WERI-Rb-1 (cell line): ENCODE measurements at regions not wholly inside any gene's neighbourhood (a gene's known extent, or its start where the extent isn't known, plus 50 kb on each side); places are given as distances from the start of the nearest gene placed in this dataset.

Experiments
- DNase-seq: peaks from one replicate; pipeline ENCODE4 v3.0.0-alpha.2; 2020
- H3K27ac ChIP-seq: fragments of 250-450 bp; sonication (Bioruptor Pico); 2 replicates; pipeline ENCODE4 v1.5.1; 2020; ENCODE audit warnings: mild to moderate bottlenecking, moderate library complexity
- H3K27me3 ChIP-seq: fragments of 250-450 bp; sonication (Bioruptor Pico); 2 replicates; pipeline ENCODE4 v1.5.1; 2021; ENCODE audit warnings: mild to moderate bottlenecking, low read depth, moderate library complexity; ENCODE audit not compliant: insufficient read depth, severe bottlenecking
- H3K36me3 ChIP-seq: fragments of 250-450 bp; sonication (Bioruptor Pico); 2 replicates; pipeline ENCODE4 v1.5.1; 2020; ENCODE audit warnings: mild to moderate bottlenecking, moderate library complexity
- H3K4me3 ChIP-seq: 2 replicates; pipeline ENCODE4 v1.5.1; 2011; ENCODE audit warnings: low read depth, mild to moderate bottlenecking, control low read depth, low read length
- H3K9me3 ChIP-seq: fragments of 250-450 bp; sonication (Bioruptor Pico); 2 replicates; pipeline ENCODE4 v1.5.1; 2021; ENCODE audit warnings: mild to moderate bottlenecking, moderate library complexity; ENCODE audit not compliant: severe bottlenecking
- TF ChIP-seq, protein P1 (sequence below): IDR thresholded peaks from 2 replicates; pipeline ENCODE4 v1.5.1; 2011; ENCODE audit warnings: low read depth, mild to moderate bottlenecking, control low read depth, inconsistent platforms, low read length

DNA sequence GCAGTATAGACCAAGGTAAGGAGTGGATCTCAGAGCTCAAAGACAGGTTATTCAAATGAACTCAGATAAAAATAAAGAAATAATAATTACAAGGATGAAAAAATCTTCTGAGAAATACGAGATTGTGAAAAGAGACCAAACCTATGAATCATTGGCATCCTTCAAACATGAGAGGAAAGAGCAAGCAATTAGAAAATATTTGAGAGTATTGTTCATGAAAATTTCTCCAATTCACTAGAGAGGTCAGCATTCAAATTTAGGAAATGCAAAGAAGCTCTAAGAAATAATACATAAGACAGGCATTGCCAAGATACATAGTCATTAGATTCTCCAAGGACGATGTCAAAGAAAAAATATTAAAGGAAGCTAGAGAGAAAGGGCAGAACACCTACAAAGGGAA is 93.5 kb upstream of the GALNTL6 start:
- peaks cover 3% of the 10 kb centered on the region for H3K9me3 ChIP-seq
- H3K36me3 ChIP-seq, result no peaks in the 10 kb centered on the region
- DNase-seq, result no peak
- TF ChIP-seq, protein P1, sequence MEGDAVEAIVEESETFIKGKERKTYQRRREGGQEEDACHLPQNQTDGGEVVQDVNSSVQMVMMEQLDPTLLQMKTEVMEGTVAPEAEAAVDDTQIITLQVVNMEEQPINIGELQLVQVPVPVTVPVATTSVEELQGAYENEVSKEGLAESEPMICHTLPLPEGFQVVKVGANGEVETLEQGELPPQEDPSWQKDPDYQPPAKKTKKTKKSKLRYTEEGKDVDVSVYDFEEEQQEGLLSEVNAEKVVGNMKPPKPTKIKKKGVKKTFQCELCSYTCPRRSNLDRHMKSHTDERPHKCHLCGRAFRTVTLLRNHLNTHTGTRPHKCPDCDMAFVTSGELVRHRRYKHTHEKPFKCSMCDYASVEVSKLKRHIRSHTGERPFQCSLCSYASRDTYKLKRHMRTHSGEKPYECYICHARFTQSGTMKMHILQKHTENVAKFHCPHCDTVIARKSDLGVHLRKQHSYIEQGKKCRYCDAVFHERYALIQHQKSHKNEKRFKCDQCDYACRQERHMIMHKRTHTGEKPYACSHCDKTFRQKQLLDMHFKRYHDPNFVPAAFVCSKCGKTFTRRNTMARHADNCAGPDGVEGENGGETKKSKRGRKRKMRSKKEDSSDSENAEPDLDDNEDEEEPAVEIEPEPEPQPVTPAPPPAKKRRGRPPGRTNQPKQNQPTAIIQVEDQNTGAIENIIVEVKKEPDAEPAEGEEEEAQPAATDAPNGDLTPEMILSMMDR, result no peak
- no peak overlapping the region for H3K4me3 ChIP-seq
- no peak overlapping the region for H3K27ac ChIP-seq
- H3K27me3 ChIP-seq, result no peaks in the 10 kb centered on the region

DNA sequence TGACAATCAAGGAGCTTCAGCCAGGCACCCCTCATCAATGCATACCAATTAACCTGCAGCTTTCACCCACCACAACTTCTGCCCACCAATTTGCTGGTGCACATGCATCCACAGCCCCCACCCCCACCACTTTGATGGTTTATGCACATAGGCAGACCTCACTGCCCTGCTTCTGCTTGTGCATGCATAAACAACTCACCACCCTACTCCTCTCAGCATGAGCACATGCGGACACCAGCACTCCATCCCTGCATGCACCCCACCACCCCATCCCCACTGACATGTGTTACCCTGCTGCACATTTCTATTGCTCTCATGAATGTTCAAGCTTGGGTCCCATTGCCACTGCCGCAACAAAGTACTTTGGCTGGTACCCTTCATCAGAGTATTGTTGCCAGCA is 94.5 kb upstream of the GALNTL6 start:
- Histone ChIP-seq H3K9me3 (peaks cover 3% of the 10 kb centered on the region), H3K36me3 (no peaks in the 10 kb centered on the region), H3K27ac (no peak overlapping the region), H3K4me3 (no peak overlapping the region), H3K27me3 (no peaks in the 10 kb centered on the region)
- TF ChIP-seq, protein P1, result no peak
- DNase-seq, result no peak

DNA sequence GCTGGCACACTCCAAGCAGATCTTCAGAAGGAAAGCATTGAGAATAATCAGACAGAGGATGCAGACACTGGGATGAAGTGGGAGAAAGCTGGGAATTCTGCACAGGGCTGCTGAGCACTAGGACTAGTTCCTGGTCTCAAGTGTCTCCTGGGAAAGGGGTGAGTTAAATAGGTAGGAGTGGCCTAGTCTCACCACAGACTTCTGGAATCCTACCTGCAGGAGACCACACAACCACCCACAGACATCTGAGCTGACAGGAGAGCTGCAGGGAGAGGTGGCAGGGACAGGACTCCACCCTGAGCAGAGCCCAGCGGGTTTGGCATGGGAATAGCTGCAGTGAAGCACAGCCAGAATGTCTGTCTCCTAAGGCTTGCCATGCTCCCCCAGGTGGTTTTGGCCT is 95.1 kb upstream of the GALNTL6 start:
- H3K36me3 ChIP-seq, result no peaks in the 10 kb centered on the region
- no peak for DNase-seq
- H3K27ac ChIP-seq, result no peak overlapping the region
- H3K9me3 ChIP-seq, result peaks cover 3% of the 10 kb centered on the region
- H3K4me3 ChIP-seq, result no peak overlapping the region
- TF ChIP-seq, protein P1, result no peak
- H3K27me3 ChIP-seq, result no peaks in the 10 kb centered on the region

DNA sequence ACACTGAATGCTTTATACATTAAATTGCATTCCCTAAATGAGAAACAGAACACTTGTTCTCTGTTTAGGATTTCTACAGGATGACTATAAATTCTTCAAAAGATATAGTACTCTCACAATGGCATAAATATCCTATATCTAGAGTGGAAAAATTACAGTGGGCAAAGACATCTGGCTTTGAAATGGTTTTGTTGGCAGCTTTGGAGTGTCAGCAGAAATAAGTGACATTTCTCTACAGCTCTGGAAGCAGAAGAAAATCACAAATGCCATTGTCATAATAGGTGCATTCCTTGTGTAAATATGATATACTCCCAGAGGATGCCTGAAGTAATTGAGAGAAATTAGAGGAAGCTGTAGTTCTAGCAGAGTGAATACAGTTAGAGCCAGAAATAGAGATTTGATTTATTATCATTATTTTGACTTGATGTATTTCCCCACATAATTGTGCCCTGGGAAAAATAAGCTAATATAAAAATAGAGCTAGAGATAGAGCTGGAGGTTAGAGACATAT is 95.9 kb upstream of the GALNTL6 start:
- H3K36me3 ChIP-seq, result no peaks in the 10 kb centered on the region
- no peak overlapping the region for H3K4me3 ChIP-seq
- H3K9me3 ChIP-seq, result peaks cover 3% of the 10 kb centered on the region
- TF ChIP-seq, protein P1, result no peak
- no peaks in the 10 kb centered on the region for H3K27me3 ChIP-seq
- H3K27ac ChIP-seq, result no peak overlapping the region
- no peak for DNase-seq

DNA sequence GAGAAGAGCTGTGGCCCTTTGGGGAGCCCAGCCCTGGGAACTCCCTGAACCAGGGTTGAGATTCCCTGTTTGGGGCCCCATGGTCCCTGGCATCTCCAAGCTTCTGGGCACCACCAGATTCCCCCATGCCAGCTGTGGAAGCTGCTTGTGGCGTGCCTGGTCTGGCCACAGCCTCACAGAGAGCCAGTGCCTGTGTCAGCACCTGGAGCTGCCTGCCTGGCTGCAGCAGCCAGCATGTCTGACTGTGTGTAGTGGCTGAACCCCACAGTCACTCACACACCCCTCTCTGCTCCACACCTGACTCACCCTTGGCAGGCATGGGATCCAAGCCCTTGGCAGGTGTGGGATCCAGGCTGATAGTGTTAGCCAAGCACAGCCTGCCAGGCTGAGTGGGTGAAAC is 97.2 kb upstream of the GALNTL6 start:
- no peak for DNase-seq
- no peak overlapping the region for H3K4me3 ChIP-seq
- TF ChIP-seq, protein P1, result no peak
- H3K9me3 ChIP-seq, result peaks cover 3% of the 10 kb centered on the region
- H3K36me3 ChIP-seq, result no peaks in the 10 kb centered on the region
- no peak overlapping the region for H3K27ac ChIP-seq
- no peaks in the 10 kb centered on the region for H3K27me3 ChIP-seq

DNA sequence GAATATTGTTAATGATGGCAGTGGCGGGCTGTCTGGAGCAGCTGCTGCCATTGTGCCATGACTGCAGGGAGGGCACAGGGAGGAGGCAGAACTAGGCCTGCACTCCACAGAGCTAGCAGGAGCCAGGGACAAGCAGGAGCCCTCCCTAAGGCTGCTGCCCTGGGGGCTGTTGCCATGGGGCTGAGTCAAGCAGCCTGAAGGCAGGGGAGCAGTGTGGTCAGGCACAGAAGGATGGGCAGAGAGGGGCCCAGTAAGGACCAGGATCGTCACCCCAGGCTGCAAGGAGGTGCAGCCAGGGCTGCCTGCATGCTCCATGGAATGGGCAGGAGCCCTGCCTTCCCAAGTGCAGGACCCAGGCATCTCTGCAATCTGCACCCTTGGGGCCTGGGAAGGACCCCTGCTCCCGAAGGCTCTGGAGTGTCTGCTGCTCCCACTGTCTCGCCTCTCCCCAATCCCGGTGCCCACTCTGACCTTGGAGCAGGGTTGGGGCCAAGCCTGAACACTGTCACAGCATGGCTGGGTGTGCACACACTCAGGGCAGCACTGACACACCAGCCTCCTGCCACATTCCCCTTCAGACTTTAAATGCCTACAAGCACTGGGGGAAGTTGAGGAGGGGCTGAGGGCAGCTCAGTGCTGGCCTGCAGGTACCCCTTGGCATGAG is 98.3 kb upstream of the GALNTL6 start:
- Histone ChIP-seq H3K27me3 (no peaks in the 10 kb centered on the region), H3K4me3 (no peak overlapping the region), H3K27ac (no peak overlapping the region), H3K9me3 (peaks cover 3% of the 10 kb centered on the region), H3K36me3 (no peaks in the 10 kb centered on the region)
- TF ChIP-seq, protein P1, result no peak
- DNase-seq, result no peak
